Limb (tissue), 2 donors: ENCODE measurements at regions not wholly inside any gene's neighbourhood (a gene's known extent, or its start where the extent isn't known, plus 50 kb on each side); places are given as distances from the start of the nearest gene placed in this dataset.
"Not testable (repeated sequence)": the region's sequence is repeated elsewhere in the genome, so short reads cannot be mapped to it uniquely, and the experiment has no call there.

Experiments used
- DNase-seq, 2 donors: peaks; one replicate each; pipeline ENCODE4 v3.0.0-alpha.2; 2016; ENCODE audit errors: extremely low spot score in 2 of 2

- DNase-seq: no peak
Measured at GRCh38 chr3:191961529-191961928, 500.6 kb downstream of the PYDC2 start.

- no peak for DNase-seq
Measured at GRCh38 chr3:191962324-191962723, 501.4 kb downstream of the PYDC2 start.

- DNase-seq: no peak
Measured at GRCh38 chr3:191963182-191963581, 502.2 kb downstream of the PYDC2 start.

GRCh38 chr3:191966556-191966955 lies 505.6 kb downstream of the PYDC2 start:
- no peak for DNase-seq

- DNase-seq: no peak
Measured at GRCh38 chr3:191968299-191968698, 507.3 kb downstream of the PYDC2 start.

- no peak for DNase-seq
Measured at GRCh38 chr3:191972714-191973398, 511.9 kb downstream of the PYDC2 start.

- DNase-seq: no peak
Measured at GRCh38 chr3:191973820-191974219, 512.9 kb downstream of the PYDC2 start.

- no peak for DNase-seq
Measured at GRCh38 chr3:191975936-191976335, 515.0 kb downstream of the PYDC2 start.

GRCh38 chr3:191980443-191980842 lies 519.5 kb downstream of the PYDC2 start:
- no peak for DNase-seq

GRCh38 chr3:191982481-191982880 lies 521.5 kb downstream of the PYDC2 start:
- DNase-seq: no peak

GRCh38 chr3:191985691-191986090 lies 524.7 kb downstream of the PYDC2 start:
- DNase-seq: no peak

- DNase-seq: no peak
Measured at GRCh38 chr3:191987831-191988350, 526.9 kb downstream of the PYDC2 start.

GRCh38 chr3:191993952-191994351 lies 533.0 kb downstream of the PYDC2 start:
- DNase-seq: not testable (repeated sequence)

GRCh38 chr3:191997093-191997492 lies 536.1 kb downstream of the PYDC2 start:
- DNase-seq: no peak

GRCh38 chr3:191997579-191998268 lies 536.8 kb downstream of the PYDC2 start:
- DNase-seq: no peak

- DNase-seq: no peak
Measured at GRCh38 chr3:192001218-192001617, 540.3 kb downstream of the PYDC2 start.

GRCh38 chr3:192005989-192006388 lies 545.0 kb downstream of the PYDC2 start:
- DNase-seq: no peak

- no peak for DNase-seq
Measured at GRCh38 chr3:192009903-192010302, 548.9 kb downstream of the PYDC2 start.

- no peak for DNase-seq
Measured at GRCh38 chr3:192010490-192010889, 549.5 kb downstream of the PYDC2 start.

GRCh38 chr3:192011137-192011536 lies 550.2 kb downstream of the PYDC2 start:
- no peak for DNase-seq

- DNase-seq: no peak
Measured at GRCh38 chr3:192013110-192013509, 552.1 kb downstream of the PYDC2 start.

- no peak for DNase-seq
Measured at GRCh38 chr3:192022412-192022811, 561.4 kb downstream of the PYDC2 start.

- DNase-seq: no peak
Measured at GRCh38 chr3:192024751-192025150, 563.8 kb downstream of the PYDC2 start.
